ENCODE measurements at regions not wholly inside any gene's neighbourhood (a gene's known extent, or its start where the extent isn't known, plus 50 kb on each side); places are given as distances from the start of the nearest gene placed in this dataset.

- TF ChIP-seq CTCF (IDR thresholded peaks at IDR 0.05) (no peak), EZH2 (IDR thresholded peaks at IDR 0.05; ENCODE audit: borderline replicate concordance, insufficient read depth, low read depth, low read length, poor library complexity, severe bottlenecking) (no peak)
These were observed 287.4 kb upstream of the ACTBL2 start for GRCh38 chr5:57770039-57770438.
